GM12878 (cell line): ENCODE measurements at regions not wholly inside any gene's neighbourhood (a gene's known extent, or its start where the extent isn't known, plus 50 kb on each side); places are given as distances from the start of the nearest gene placed in this dataset.

Experiments used
- ATAC-seq: fragments of 200-7000 bp; cut with Tn5 transposase; 3 replicates; pipeline ENCODE4 v1.9.1; 2020; ENCODE audit warnings: mild to moderate bottlenecking, moderate library complexity
- BruUV-seq: library from RNA; stranded (reverse); fragments of 400-500 nt; replicated peaks from 2 replicates; lab custom pipeline; 2021; lab: Mats Ljungman, UMichigan
- CTCF ChIA-PET: fragments of 300-600 bp; sonication (Branson Sonifier 250); formaldehyde crosslinking; extraction: SDS; loops from one replicate; lab custom pipeline; 2021; ENCODE audit warnings: inconsistent platforms; lab: Yijun Ruan, JAX
- POLR2A ChIA-PET: fragments of 350-600 bp; formaldehyde crosslinking; extraction: SDS; loops from one replicate; lab custom pipeline; 2021; ENCODE audit warnings: inconsistent platforms; lab: Charles Lee
- RAD21 ChIA-PET: fragments of 300-600 bp; sonication (Branson Sonifier 250); formaldehyde crosslinking; loops from one replicate; lab custom pipeline; 2023; ENCODE audit warnings: antibody characterized with exemption; ENCODE audit not compliant: unreplicated experiment; lab: Charles Lee
- SMC1A ChIA-PET: fragments of 300-600 bp; sonication (Branson Sonifier 250); formaldehyde crosslinking; loops from one replicate; lab custom pipeline; 2023; ENCODE audit not compliant: unreplicated experiment, uncharacterized antibody; lab: Charles Lee
- DNase-seq: peaks from one replicate; pipeline ENCODE4 v3.0.0-alpha.2; 2011; ENCODE audit warnings: low read depth, low spot score
- FAIRE-seq: peaks from 3 replicates; lab custom pipeline; 2011; peaks lifted over from hg19 to GRCh38; lab: Jason Lieb, UNC
- H2AFZ ChIP-seq: 2 replicates; pipeline ENCODE4 v1.6.0; 2011; ENCODE audit warnings: low read depth, low read length, control low read depth; ENCODE audit not compliant: control insufficient read depth
- H3K27ac ChIP-seq: 2 replicates; pipeline ENCODE4 v1.5.1; 2011; ENCODE audit warnings: control low read depth; ENCODE audit not compliant: control insufficient read depth, insufficient read depth
- H3K27me3 ChIP-seq, 2 experiments: replicated peaks in 1 of 2; 2 replicates each; pipeline versions ENCODE4 v1.6.0 to v1.6.1; 2011; ENCODE audit warnings: low read length in 1 of 2; ENCODE audit not compliant: control insufficient read depth in 2 of 2, insufficient read depth in 2 of 2
- H3K36me3 ChIP-seq, 2 experiments: 2 replicates each; pipeline ENCODE4 v1.5.1; 2011; ENCODE audit warnings: low read length in 1 of 2; ENCODE audit not compliant: control insufficient read depth in 2 of 2, insufficient read depth in 2 of 2
- H3K4me1 ChIP-seq: 2 replicates; pipeline ENCODE4 v1.6.1; 2011; ENCODE audit warnings: mild to moderate bottlenecking, low read length, moderate library complexity, mixed read lengths; ENCODE audit not compliant: control insufficient read depth, insufficient read depth
- H3K4me2 ChIP-seq: 2 replicates; pipeline ENCODE4 v1.6.0; 2011; ENCODE audit warnings: control low read depth; ENCODE audit not compliant: control insufficient read depth, insufficient read depth
- H3K4me3 ChIP-seq: fragments of 200-600 bp; sonication (generic); 2 replicates; pipeline ENCODE4 v1.5.1; 2016
- H3K79me2 ChIP-seq: 2 replicates; pipeline ENCODE4 v1.6.0; 2011; ENCODE audit warnings: low read length; ENCODE audit not compliant: control insufficient read depth, insufficient read depth
- H3K9ac ChIP-seq: 2 replicates; pipeline ENCODE4 v1.8.0; 2011; ENCODE audit warnings: low read length, control low read depth, mixed read lengths; ENCODE audit not compliant: control insufficient read depth, insufficient read depth
- H3K9me3 ChIP-seq: replicated peaks from 3 replicates; pipeline ENCODE4 v1.5.1; 2011; ENCODE audit warnings: mild to moderate bottlenecking, low read length; ENCODE audit not compliant: control insufficient read depth, insufficient read depth
- H4K20me1 ChIP-seq: 2 replicates; pipeline ENCODE4 v1.6.0; 2011; ENCODE audit not compliant: control insufficient read depth, insufficient read depth
- BACH1 ChIP-seq: fragments of 450-650 bp; IDR thresholded peaks from 2 replicates; pipeline ENCODE4 v1.6.1; 2017; ENCODE audit warnings: mild to moderate bottlenecking, borderline replicate concordance
- BCLAF1 ChIP-seq: fragments of 450-650 bp; IDR thresholded peaks from 2 replicates; pipeline ENCODE4 v1.6.1; 2017; ENCODE audit warnings: antibody characterized with exemption, mild to moderate bottlenecking, moderate library complexity
- BHLHE40 ChIP-seq, 2 experiments: fragments of 450-650 bp in 1 of 2; IDR thresholded peaks; 2 replicates each; pipeline ENCODE4 v1.6.1; 2011 to 2017; ENCODE audit warnings: low read depth in 2 of 2, borderline replicate concordance in 1 of 2, improper control_type of control experiment in 1 of 2, low read length in 1 of 2, mild to moderate bottlenecking in 1 of 2
- CUX1 ChIP-seq: IDR thresholded peaks from 2 replicates; pipeline ENCODE4 v1.6.1; 2012; ENCODE audit warnings: improper control_type of control experiment, low read depth, low read length; ENCODE audit not compliant: insufficient replicate concordance
- HCFC1 ChIP-seq: fragments of 150-350 bp; IDR thresholded peaks from 2 replicates; pipeline ENCODE4 v1.6.1; 2014; ENCODE audit warnings: low read length
- HDAC6 ChIP-seq: fragments of 200-600 bp; sonication (generic); IDR thresholded peaks from one replicate; pipeline ENCODE4 v1.8.0; 2017; ENCODE audit warnings: antibody characterized with exemption; ENCODE audit not compliant: unreplicated experiment
- STAT1 ChIP-seq: fragments of 450-650 bp; conservative IDR thresholded peaks from 2 replicates; pipeline ENCODE4 v1.6.1; 2014; ENCODE audit warnings: antibody characterized with exemption, mild to moderate bottlenecking
- TCF12 ChIP-seq: IDR thresholded peaks from 2 replicates; pipeline ENCODE4 v1.6.1; 2011; ENCODE audit warnings: low read depth, mild to moderate bottlenecking, low read length
- WGBS: methylation state at CpG from one replicate; pipeline ENCODE4 v1.1.6; 2016; ENCODE audit warnings: low lambda C conversion rate; ENCODE audit not compliant: insufficient replicate concordance, insufficient coverage; ENCODE audit errors: missing lambda C conversion rate; 5-methylcytosine and 5-hydroxymethylcytosine counted together
- in situ Hi-C: fragments of 300-500 bp; cut with MboI; formaldehyde crosslinking; loops from 9 replicates; pipeline ENCODE4 v1.14.3; 2018; ENCODE audit warnings: mixed read lengths
- intact Hi-C: fragments of 100-400 bp; cut with micrococcal nuclease; formaldehyde crosslinking; loops from one replicate; pipeline ENCODE4 v1.14.2; 2022; ENCODE audit not compliant: unreplicated experiment
- TF ChIP-seq, protein P1 (sequence below): fragments of 450-650 bp; IDR thresholded peaks from 2 replicates; pipeline ENCODE4 v1.6.1; 2017; ENCODE audit warnings: mild to moderate bottlenecking
- TF ChIP-seq, protein P2 (sequence below): IDR thresholded peaks from 2 replicates; pipeline ENCODE4 v1.6.1; 2012; ENCODE audit warnings: low read depth, low read length, improper control_type of control experiment
- TF ChIP-seq, protein P3 (sequence below): IDR thresholded peaks from 2 replicates; pipeline ENCODE4 v1.6.1; 2012; ENCODE audit warnings: low read depth, low read length, improper control_type of control experiment

- TF ChIP-seq, protein P1, sequence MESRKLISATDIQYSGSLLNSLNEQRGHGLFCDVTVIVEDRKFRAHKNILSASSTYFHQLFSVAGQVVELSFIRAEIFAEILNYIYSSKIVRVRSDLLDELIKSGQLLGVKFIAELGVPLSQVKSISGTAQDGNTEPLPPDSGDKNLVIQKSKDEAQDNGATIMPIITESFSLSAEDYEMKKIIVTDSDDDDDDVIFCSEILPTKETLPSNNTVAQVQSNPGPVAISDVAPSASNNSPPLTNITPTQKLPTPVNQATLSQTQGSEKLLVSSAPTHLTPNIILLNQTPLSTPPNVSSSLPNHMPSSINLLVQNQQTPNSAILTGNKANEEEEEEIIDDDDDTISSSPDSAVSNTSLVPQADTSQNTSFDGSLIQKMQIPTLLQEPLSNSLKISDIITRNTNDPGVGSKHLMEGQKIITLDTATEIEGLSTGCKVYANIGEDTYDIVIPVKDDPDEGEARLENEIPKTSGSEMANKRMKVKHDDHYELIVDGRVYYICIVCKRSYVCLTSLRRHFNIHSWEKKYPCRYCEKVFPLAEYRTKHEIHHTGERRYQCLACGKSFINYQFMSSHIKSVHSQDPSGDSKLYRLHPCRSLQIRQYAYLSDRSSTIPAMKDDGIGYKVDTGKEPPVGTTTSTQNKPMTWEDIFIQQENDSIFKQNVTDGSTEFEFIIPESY, result no peak
- TF ChIP-seq, protein P2, sequence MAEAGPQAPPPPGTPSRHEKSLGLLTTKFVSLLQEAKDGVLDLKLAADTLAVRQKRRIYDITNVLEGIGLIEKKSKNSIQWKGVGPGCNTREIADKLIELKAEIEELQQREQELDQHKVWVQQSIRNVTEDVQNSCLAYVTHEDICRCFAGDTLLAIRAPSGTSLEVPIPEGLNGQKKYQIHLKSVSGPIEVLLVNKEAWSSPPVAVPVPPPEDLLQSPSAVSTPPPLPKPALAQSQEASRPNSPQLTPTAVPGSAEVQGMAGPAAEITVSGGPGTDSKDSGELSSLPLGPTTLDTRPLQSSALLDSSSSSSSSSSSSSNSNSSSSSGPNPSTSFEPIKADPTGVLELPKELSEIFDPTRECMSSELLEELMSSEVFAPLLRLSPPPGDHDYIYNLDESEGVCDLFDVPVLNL, result no peak
- TF ChIP-seq HCFC1, result no peak
- no peak for TF ChIP-seq STAT1
- TF ChIP-seq BHLHE40 (IDR thresholded peaks at IDR 0.05; ENCODE audit: borderline replicate concordance in 1 of 2, low read depth in 2 of 2, low read length in 1 of 2), result no peak
- TF ChIP-seq BACH1, result no peak
- no peak for TF ChIP-seq HDAC6
- TF ChIP-seq, protein P3, sequence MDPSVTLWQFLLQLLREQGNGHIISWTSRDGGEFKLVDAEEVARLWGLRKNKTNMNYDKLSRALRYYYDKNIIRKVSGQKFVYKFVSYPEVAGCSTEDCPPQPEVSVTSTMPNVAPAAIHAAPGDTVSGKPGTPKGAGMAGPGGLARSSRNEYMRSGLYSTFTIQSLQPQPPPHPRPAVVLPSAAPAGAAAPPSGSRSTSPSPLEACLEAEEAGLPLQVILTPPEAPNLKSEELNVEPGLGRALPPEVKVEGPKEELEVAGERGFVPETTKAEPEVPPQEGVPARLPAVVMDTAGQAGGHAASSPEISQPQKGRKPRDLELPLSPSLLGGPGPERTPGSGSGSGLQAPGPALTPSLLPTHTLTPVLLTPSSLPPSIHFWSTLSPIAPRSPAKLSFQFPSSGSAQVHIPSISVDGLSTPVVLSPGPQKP, result no peak
These were observed 565.7 kb downstream of the EFNB2 start (continued) for GRCh38 chr13:105969761-105970160.

DNA sequence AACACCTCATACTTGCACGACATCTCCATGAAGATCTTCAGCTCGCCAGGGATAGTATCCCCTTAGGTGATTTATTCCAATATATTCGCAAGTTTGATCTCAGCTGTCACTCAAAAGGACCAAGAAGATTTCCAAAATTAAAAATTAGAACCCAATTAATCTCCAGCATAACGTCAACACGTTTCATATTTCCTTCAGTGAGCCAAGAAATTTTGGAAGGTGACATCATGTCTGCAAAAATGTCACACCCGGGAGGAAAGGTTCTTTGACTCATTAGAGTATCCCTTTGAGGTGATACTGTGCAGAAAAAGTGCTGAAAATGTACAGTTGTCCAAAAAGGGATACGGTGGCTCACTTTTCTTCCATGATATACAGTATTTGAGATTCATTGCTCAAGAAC lies 569.6 kb downstream of the EFNB2 start:
- no peak for ATAC-seq
- CTCF ChIA-PET, result no interaction called here
- SMC1A ChIA-PET, result no interaction called here
- TF ChIP-seq CUX1 (no peak), TCF12 (no peak), BCLAF1 (no peak)

More for the DNA sequence above, 569.6 kb downstream of the EFNB2 start:
- no peaks in the 10 kb centered on the region for H3K4me1 ChIP-seq
- no peak overlapping the region for H3K4me2 ChIP-seq
- no peak overlapping the region for H3K4me3 ChIP-seq
- no peak for FAIRE-seq
- intact Hi-C loops (no loop called here), in situ Hi-C loops (no loop called here)
- POLR2A ChIA-PET, result no interaction called here
- no peaks in the 10 kb centered on the region for H4K20me1 ChIP-seq
- WGBS, result 5% methylated on average over 7 of the region's 7 CpGs
- BruUV-seq, result no TSS peak
- H3K9ac ChIP-seq, result no peak overlapping the region
- RAD21 ChIA-PET, result no interaction called here
- no peaks in the 10 kb centered on the region for H3K79me2 ChIP-seq
- no peaks in the 10 kb centered on the region for H3K36me3 ChIP-seq
- no peak for DNase-seq
- H3K27me3 ChIP-seq, result no peaks in the 10 kb centered on the region
- H2AFZ ChIP-seq, result no peak overlapping the region
- no peaks in the 10 kb centered on the region for H3K9me3 ChIP-seq
- no peak overlapping the region for H3K27ac ChIP-seq
